Right ventricle myocardium inferior (tissue), 1 donor: ENCODE measurements at regions not wholly inside any gene's neighbourhood (a gene's known extent, or its start where the extent isn't known, plus 50 kb on each side); places are given as distances from the start of the nearest gene placed in this dataset.

Source experiments
- ATAC-seq: fragments of 200-7000 bp; cut with Tn5 transposase; one replicate; pipeline ENCODE4 v1.9.1; 2020; ENCODE audit warnings: mild to moderate bottlenecking, moderate library complexity
- DNase-seq: peaks from one replicate; pipeline ENCODE4 v3.0.0; 2021; ENCODE audit errors: missing footprints
- intact Hi-C: fragments of 100-400 bp; cut with DNase I; formaldehyde crosslinking; loops from one replicate; pipeline ENCODE4 v1.11.0; 2022
- donor health status: DM: no; HTN: yes; CAD: no; lungs with severe emphysema.

DNA sequence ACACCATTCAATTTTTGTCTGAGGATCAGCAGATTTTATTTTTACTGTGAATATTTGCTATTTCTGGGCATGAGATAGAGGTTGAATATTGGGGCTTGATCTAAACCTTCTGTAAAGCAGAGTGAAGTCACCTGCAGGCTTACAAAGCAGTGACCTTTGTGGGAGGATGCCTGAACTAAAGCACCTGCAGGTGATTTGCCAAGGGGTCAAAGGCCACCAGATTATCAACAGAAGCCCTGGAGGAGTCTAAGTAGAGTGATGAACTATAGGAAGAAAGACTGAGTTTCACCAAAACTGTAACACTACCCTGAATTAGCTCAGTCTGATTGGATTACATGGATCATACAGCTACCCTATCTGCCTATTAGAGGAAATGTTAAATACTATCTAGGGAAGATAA is 144.3 kb upstream of the PRLR start:
- intact Hi-C loops, result no loop called here
- ATAC-seq (no peak), DNase-seq (no peak)

DNA sequence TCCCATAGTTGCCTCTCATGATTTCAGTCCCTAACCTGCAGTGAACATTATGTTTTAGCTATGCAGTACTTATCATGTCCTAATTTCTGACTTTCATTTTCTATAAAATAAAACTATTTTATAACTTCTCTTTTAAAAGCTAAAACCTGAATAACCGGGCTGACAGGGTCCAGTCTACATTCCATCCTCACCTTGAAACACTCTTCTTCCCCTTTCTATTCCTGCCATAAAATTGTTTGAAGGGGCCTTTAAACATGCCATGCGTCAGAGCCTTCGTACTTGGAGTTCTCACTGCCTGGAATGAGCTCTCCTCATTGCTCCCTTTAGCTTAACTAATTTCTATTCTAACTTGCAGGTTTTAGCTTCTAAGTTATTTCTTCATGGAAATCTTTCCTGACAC is 143.0 kb upstream of the PRLR start:
- DNase-seq (no peak), ATAC-seq (no peak)
- intact Hi-C loops, result no loop called here

DNA sequence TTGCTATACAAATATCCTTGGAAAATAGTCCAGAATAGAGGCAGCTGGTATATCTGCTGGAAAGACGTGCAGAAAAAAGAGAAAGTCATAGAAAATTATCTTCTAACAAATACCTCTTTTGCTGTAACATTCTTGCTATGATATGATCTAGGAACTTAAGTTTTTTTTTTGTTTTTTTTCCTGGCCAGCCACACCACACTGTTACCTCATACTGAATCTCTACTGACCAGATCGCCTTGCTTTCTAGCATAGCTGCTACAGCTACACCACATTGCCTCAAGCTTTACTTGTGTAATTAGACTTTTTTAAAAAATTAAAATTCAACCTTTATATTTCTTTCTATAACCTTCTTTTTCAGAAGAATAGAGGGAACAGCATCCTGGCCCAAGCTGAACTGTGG is 142.2 kb upstream of the PRLR start:
- intact Hi-C loops, result no loop called here
- DNase-seq (no peak), ATAC-seq (no peak)

DNA sequence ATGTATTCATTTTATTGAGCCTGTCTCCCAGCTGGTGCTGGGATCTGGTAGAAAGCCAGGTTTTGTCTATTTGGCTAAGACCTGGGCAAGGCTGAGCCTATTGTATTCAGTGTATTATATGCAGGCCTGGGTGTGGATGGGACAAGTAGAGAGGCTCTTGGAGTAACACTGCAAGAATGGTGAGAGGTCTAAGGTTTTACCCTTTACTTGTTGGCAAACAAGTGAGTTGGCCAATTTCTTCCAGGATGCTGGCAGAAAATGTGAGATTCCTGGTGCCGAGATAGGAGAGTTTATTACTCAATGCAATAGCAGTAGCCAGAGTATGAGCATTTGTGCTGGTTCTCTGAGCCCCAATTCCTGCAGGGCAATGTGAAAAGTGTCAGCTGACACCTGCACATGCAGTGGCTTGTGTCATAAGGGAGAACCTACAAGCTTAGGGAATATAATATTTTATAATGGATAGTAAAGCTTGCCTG is 141.7 kb upstream of the PRLR start:
- DNase-seq, result no peak
- ATAC-seq, result no peak

DNA sequence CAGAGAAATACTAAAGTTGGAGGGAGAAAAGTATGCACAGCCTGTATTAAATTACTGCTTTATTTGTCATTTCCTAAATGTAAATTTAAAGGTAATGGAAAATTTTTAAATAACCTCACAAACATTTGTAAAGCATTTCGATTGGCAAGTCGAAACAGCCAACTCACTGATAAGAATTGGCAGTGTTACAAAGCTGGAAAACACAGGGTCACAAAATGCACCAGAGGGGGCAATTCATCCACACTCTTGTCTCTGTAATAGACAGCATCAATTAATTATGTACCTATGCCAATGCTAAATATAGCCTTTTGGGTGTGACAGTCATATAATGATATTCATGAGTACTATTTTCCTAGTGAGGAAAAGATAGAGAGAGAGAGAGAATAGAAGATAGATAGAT is 140.6 kb upstream of the PRLR start:
- no peak for DNase-seq
- intact Hi-C loops, result no loop called here
- no peak for ATAC-seq

More for the DNA sequence above, 141.7 kb upstream of the PRLR start:
- intact Hi-C loops, result no loop called here

DNA sequence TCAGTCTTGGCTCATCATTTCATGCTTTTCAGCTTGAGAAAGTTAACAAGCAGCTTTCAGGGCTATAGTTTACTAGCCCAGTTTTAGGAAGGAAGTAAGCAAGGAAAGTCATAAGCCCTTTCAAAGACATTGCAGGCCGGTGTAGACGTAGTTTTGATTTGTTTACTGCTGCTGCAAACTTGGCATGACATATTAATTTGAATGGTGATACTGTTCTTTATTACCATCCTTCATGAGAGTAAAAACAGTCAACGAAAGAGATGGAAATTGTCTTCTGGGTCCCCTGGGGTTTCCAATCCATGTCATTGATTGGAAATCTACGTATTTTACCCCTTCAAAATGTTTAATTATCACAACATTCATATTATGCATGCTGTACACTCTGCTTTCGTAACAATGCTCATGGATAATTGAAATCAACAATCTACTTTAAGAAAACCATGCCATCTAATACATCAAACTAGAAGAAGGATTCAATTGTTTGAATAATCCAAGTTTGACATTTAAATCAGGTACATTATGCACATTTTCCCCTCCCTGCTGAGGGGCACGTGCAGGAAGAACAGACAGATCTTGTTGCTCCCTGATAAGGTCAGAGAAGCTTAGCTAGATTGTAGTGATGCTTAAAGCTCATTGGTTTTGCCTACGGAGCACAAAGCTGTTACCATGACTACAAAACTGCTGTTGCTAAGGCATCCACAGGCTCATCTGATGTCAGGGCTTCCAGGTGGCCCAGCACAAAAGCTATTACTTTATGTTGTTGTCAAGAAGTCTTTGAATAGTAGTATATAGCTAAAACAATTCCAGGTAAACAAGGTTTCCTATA is 139.9 kb upstream of the PRLR start:
- intact Hi-C loops, result no loop called here
- ATAC-seq (no peak), DNase-seq (no peak)

GRCh38 chr5:35367526-35367925 is 137.2 kb upstream of the PRLR start:
- DNase-seq (no peak), ATAC-seq (no peak)
- intact Hi-C loops, result no loop called here

GRCh38 chr5:35365758-35366157 is 135.5 kb upstream of the PRLR start:
- ATAC-seq, result no peak
- intact Hi-C loops, result no loop called here
- no peak for DNase-seq

GRCh38 chr5:35364350-35364749 is 134.1 kb upstream of the PRLR start:
- no peak for DNase-seq
- ATAC-seq, result no peak
- intact Hi-C loops, result no loop called here

DNA sequence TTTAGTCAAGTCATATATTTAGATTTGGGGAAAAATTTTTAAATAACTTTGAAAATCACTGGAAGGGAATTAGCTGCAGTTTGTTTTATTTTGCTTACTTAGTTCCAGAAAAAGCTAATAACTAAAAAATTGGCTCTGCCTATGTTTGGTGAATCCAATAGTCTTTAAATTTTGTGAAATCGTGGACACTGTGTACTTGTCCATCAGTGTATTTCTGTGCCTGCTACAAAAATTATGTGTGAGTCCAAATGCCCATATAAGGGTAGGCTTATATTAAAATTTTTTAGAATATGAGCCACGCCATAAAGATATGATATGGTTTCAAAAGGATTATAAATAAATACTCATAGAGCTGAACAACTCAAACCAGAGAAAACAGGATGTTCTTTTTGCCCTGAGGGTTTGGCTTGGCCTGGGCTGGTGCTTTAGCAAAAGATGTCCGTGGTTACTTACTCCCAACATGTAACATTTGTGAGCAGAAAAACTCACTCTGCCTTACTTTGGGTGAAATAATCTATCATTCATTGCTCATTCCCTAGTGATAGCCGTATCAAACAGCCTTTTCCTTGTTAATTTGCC is 133.2 kb upstream of the PRLR start:
- intact Hi-C loops, result no loop called here
- DNase-seq, result no peak
- no peak for ATAC-seq

- DNase-seq (no peak), ATAC-seq (no peak)
- intact Hi-C loops, result no loop called here
These were observed 132.5 kb upstream of the PRLR start for GRCh38 chr5:35362772-35363171.

- intact Hi-C loops, result no loop called here
- ATAC-seq, result no peak
- DNase-seq, result no peak
These were observed 130.4 kb upstream of the PRLR start for GRCh38 chr5:35360671-35361070.

DNA sequence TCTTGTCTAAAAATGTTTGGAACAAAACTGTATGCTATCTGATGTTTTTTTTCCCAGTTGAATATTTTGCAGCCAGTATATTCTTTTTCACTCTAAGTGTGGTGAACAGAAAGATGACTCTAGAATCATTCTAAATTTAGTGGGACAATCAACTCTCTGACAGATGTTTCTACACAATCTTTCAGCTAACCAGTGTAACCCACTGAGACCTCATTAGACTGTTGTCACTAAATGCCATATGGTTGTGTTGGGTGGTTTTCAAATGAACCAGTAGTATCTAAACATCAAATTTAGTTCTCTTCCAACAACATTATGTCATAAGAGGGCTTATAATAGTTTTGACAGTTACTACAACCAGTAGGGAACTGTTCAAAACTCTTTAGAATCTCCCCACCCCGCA is 129.6 kb upstream of the PRLR start:
- no peak for ATAC-seq

GRCh38 chr5:35357973-35358372 is 127.7 kb upstream of the PRLR start:
- no peak for ATAC-seq
- no peak for DNase-seq
- intact Hi-C loops, result no loop called here

More for the DNA sequence above, 129.6 kb upstream of the PRLR start:
- intact Hi-C loops, result no loop called here
- no peak for DNase-seq

DNA sequence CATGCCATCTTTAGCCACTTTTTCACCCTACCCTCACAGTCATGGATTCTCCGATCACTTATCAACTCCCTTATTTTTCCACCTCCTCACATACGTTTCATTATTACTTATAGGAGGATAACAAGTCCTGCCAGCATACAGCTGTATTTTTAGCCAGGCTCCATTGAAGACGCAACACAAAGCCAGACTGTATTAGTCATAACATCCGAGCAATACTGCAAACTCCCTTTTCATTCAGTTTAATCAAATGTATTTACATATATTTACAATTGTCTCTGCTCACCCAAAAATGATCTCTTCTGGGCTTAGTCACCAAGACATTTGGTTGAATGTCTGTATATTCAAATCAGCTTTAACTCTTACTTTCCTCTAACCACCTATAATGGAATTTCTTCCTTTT is 126.4 kb upstream of the PRLR start:
- ATAC-seq (no peak), DNase-seq (no peak)
- intact Hi-C loops, result no loop called here

DNA sequence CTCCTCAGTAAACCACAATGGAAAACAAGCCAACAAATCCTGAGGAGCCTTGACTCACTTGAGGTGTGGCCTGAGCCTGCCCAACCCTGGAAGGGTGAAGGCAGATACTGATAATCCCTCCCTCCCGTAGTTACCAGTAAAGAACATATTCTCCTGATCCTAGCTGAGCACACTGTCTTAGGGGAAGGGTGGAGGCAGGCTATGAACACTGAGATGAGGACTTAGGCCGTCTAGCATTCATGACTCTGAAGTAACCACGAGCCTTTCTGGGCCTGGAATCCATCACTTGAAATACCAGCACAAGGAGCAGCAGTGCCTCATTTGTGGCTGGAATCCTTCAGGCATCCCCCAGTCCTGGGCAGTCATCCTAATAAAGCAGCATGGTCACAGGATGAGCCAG is 124.5 kb upstream of the PRLR start:
- ATAC-seq, result no peak

GRCh38 chr5:35345222-35345621 is 114.9 kb upstream of the PRLR start:
- no peak for ATAC-seq
- no peak for DNase-seq
- intact Hi-C loops, result no loop called here

More for the DNA sequence above, 124.5 kb upstream of the PRLR start:
- intact Hi-C loops, result no loop called here
- DNase-seq, result no peak

- ATAC-seq (no peak), DNase-seq (no peak)
- intact Hi-C loops, result no loop called here
These were observed 112.4 kb upstream of the PRLR start for GRCh38 chr5:35342664-35343063.

GRCh38 chr5:35341189-35341588 is 110.9 kb upstream of the PRLR start:
- DNase-seq, result no peak
- ATAC-seq, result no peak
- intact Hi-C loops, result no loop called here

- intact Hi-C loops, result no loop called here
- no peak for DNase-seq
- ATAC-seq, result no peak
These were observed 109.4 kb upstream of the PRLR start for GRCh38 chr5:35339616-35340100.
